Neural cell (in vitro differentiated cells): ENCODE measurements at regions not wholly inside any gene's neighbourhood (a gene's known extent, or its start where the extent isn't known, plus 50 kb on each side); places are given as distances from the start of the nearest gene placed in this dataset.

Experiments
- EP300 ChIP-seq: fragments of 450-650 bp; conservative IDR thresholded peaks from 2 replicates; pipeline ENCODE4 v1.6.1; 2014; ENCODE audit warnings: antibody characterized with exemption, mild to moderate bottlenecking, moderate library complexity; ENCODE audit not compliant: poor library complexity, severe bottlenecking
- MXI1 ChIP-seq: fragments of 450-650 bp; conservative IDR thresholded peaks from 2 replicates; pipeline ENCODE4 v1.6.1; 2014; ENCODE audit warnings: antibody characterized with exemption, mild to moderate bottlenecking; ENCODE audit not compliant: poor library complexity, severe bottlenecking
- TF ChIP-seq, protein P1 (sequence below): fragments of 450-650 bp; IDR thresholded peaks from 2 replicates; pipeline ENCODE4 v1.5.1; 2014; ENCODE audit warnings: antibody characterized with exemption, mild to moderate bottlenecking, moderate library complexity; ENCODE audit not compliant: poor library complexity, severe bottlenecking

DNA sequence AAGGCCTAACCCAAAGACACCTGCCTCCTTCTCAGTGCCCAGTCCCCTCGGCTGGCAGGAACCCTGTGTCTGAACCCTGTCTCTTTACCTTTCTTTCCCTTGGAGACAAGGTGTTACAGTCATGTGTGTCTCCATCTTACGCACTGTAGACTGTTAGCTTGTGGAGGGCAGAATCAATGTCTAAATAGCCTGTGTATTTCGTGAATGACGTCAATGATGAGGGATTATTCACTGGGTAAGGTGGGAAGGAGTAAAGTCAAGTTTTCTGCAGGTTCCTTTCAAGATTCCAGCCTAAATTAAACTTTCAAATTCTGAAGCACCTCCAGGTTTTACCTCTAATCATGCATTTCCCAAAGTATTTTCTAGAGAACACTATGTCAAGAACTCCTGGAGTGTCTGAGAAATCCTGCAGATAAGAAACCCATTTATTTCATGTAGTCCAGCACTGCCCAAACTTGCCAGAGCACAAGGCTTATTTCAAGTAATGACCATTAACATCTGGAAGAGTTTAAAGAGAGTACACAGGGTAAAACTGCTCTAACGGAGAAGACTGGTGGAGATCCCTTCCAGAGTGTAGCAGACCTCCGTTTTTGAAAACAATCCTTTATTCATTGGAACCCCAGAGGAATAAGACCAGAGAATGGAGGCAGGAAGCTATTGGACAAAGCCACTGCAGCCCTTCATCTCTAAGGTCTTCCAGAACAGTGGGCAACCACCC is 72.8 kb downstream of the KCNF1 start:
- TF ChIP-seq EP300 (no peak), MXI1 (no peak)
- TF ChIP-seq, protein P1, sequence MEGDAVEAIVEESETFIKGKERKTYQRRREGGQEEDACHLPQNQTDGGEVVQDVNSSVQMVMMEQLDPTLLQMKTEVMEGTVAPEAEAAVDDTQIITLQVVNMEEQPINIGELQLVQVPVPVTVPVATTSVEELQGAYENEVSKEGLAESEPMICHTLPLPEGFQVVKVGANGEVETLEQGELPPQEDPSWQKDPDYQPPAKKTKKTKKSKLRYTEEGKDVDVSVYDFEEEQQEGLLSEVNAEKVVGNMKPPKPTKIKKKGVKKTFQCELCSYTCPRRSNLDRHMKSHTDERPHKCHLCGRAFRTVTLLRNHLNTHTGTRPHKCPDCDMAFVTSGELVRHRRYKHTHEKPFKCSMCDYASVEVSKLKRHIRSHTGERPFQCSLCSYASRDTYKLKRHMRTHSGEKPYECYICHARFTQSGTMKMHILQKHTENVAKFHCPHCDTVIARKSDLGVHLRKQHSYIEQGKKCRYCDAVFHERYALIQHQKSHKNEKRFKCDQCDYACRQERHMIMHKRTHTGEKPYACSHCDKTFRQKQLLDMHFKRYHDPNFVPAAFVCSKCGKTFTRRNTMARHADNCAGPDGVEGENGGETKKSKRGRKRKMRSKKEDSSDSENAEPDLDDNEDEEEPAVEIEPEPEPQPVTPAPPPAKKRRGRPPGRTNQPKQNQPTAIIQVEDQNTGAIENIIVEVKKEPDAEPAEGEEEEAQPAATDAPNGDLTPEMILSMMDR: no peak
